GM19240 (cell line): ENCODE measurements at regions not wholly inside any gene's neighbourhood (a gene's known extent, or its start where the extent isn't known, plus 50 kb on each side); places are given as distances from the start of the nearest gene placed in this dataset.

Source experiments
- DNase-seq: peaks from one replicate; pipeline ENCODE4 v3.0.0; 2011; ENCODE audit warnings: low spot score; ENCODE audit not compliant: insufficient read length

GRCh38 chr9:18138656-18139055, 335.3 kb upstream of the ADAMTSL1 start:
- DNase-seq = no peak

- DNase-seq = no peak
Observed at GRCh38 chr9:18141681-18142080, 332.3 kb upstream of the ADAMTSL1 start.

GRCh38 chr9:18143073-18143745, 330.7 kb upstream of the ADAMTSL1 start:
- no peak for DNase-seq

GRCh38 chr9:18146329-18146728, 327.6 kb upstream of the ADAMTSL1 start:
- DNase-seq = no peak

- DNase-seq = no peak
Observed at GRCh38 chr9:18149471-18150011, 324.4 kb upstream of the ADAMTSL1 start.

- no peak for DNase-seq
Observed at GRCh38 chr9:18154661-18155060, 319.3 kb upstream of the ADAMTSL1 start.

GRCh38 chr9:18159254-18159653, 314.7 kb upstream of the ADAMTSL1 start:
- DNase-seq = no peak

- DNase-seq = no peak
Observed at GRCh38 chr9:18163146-18163545, 310.8 kb upstream of the ADAMTSL1 start.

GRCh38 chr9:18167733-18168132, 306.2 kb upstream of the ADAMTSL1 start:
- no peak for DNase-seq

- no peak for DNase-seq
Observed at GRCh38 chr9:18173923-18174322, 300.0 kb upstream of the ADAMTSL1 start.

- no peak for DNase-seq
Observed at GRCh38 chr9:18182636-18183035, 291.3 kb upstream of the ADAMTSL1 start.

- no peak for DNase-seq
Observed at GRCh38 chr9:18183974-18184373, 290.0 kb upstream of the ADAMTSL1 start.

GRCh38 chr9:18184401-18184800, 289.6 kb upstream of the ADAMTSL1 start:
- DNase-seq = no peak

GRCh38 chr9:18185196-18185595, 288.8 kb upstream of the ADAMTSL1 start:
- DNase-seq = no peak

GRCh38 chr9:18188971-18189370, 285.0 kb upstream of the ADAMTSL1 start:
- DNase-seq = no peak

- DNase-seq = no peak
Observed at GRCh38 chr9:18189871-18190670, 283.9 kb upstream of the ADAMTSL1 start.

GRCh38 chr9:18190671-18191374, 283.1 kb upstream of the ADAMTSL1 start:
- DNase-seq = no peak

GRCh38 chr9:18194316-18194715, 279.6 kb upstream of the ADAMTSL1 start:
- no peak for DNase-seq

- no peak for DNase-seq
Observed at GRCh38 chr9:18195223-18195622, 278.7 kb upstream of the ADAMTSL1 start.

- DNase-seq = no peak
Observed at GRCh38 chr9:18202924-18203323, 271.0 kb upstream of the ADAMTSL1 start.

GRCh38 chr9:18207735-18208134, 266.2 kb upstream of the ADAMTSL1 start:
- no peak for DNase-seq
